ENCODE measurements at regions not wholly inside any gene's neighbourhood (a gene's known extent, or its start where the extent isn't known, plus 50 kb on each side); places are given as distances from the start of the nearest gene placed in this dataset.
"Not testable (repeated sequence)": the region's sequence is repeated elsewhere in the genome, so short reads cannot be mapped to it uniquely, and the experiment has no call there.

DNA sequence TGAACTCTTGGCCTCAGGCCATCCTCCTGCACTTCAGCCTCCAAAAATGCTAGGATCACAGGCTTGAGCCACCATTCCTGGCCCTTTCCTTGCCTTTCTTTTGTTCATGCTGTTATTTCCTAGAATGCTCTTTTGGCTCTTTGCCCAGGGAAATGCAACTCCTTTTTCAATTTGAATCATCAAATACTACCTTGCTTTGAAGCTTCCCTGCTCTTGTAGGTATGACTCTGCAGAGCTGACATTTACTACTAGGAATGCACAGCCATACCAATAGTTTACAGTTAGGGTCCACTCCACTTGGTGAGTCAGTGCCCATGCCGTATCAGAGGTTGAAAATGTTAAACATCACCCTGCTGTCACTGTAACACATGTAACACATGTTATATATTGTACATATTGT, 107.0 kb upstream of the CRY1 start (continued):
- no peak for TF ChIP-seq EZH2phosphoT487 (IDR thresholded peaks at IDR 0.05; ENCODE audit: unreplicated experiment)
- TF ChIP-seq POLR2AphosphoS5 (IDR thresholded peaks at IDR 0.05; ENCODE audit: low read depth) = no peak
- TF ChIP-seq, protein P1, sequence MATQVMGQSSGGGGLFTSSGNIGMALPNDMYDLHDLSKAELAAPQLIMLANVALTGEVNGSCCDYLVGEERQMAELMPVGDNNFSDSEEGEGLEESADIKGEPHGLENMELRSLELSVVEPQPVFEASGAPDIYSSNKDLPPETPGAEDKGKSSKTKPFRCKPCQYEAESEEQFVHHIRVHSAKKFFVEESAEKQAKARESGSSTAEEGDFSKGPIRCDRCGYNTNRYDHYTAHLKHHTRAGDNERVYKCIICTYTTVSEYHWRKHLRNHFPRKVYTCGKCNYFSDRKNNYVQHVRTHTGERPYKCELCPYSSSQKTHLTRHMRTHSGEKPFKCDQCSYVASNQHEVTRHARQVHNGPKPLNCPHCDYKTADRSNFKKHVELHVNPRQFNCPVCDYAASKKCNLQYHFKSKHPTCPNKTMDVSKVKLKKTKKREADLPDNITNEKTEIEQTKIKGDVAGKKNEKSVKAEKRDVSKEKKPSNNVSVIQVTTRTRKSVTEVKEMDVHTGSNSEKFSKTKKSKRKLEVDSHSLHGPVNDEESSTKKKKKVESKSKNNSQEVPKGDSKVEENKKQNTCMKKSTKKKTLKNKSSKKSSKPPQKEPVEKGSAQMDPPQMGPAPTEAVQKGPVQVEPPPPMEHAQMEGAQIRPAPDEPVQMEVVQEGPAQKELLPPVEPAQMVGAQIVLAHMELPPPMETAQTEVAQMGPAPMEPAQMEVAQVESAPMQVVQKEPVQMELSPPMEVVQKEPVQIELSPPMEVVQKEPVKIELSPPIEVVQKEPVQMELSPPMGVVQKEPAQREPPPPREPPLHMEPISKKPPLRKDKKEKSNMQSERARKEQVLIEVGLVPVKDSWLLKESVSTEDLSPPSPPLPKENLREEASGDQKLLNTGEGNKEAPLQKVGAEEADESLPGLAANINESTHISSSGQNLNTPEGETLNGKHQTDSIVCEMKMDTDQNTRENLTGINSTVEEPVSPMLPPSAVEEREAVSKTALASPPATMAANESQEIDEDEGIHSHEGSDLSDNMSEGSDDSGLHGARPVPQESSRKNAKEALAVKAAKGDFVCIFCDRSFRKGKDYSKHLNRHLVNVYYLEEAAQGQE (IDR thresholded peaks at IDR 0.05; ENCODE audit: unreplicated experiment) = no peak
- no peak for TF ChIP-seq EZH2 (IDR thresholded peaks at IDR 0.05; ENCODE audit: low read depth, unreplicated experiment)
- no peak for TF ChIP-seq CREB1 (CRISPR knock-in tag; IDR thresholded peaks at IDR 0.05; ENCODE audit: low read depth)
- TF ChIP-seq ZNF114 (CRISPR knock-in tag; IDR thresholded peaks at IDR 0.05) = no peak
- no peak for TF ChIP-seq NANOG (IDR thresholded peaks at IDR 0.05; ENCODE audit: borderline replicate concordance)
- no peak for TF ChIP-seq ZNF331 (CRISPR knock-in tag; IDR thresholded peaks at IDR 0.05; ENCODE audit: low read depth)
- no peak for TF ChIP-seq JUNB (IDR thresholded peaks at IDR 0.05; ENCODE audit: unreplicated experiment)
- TF ChIP-seq, protein P2, sequence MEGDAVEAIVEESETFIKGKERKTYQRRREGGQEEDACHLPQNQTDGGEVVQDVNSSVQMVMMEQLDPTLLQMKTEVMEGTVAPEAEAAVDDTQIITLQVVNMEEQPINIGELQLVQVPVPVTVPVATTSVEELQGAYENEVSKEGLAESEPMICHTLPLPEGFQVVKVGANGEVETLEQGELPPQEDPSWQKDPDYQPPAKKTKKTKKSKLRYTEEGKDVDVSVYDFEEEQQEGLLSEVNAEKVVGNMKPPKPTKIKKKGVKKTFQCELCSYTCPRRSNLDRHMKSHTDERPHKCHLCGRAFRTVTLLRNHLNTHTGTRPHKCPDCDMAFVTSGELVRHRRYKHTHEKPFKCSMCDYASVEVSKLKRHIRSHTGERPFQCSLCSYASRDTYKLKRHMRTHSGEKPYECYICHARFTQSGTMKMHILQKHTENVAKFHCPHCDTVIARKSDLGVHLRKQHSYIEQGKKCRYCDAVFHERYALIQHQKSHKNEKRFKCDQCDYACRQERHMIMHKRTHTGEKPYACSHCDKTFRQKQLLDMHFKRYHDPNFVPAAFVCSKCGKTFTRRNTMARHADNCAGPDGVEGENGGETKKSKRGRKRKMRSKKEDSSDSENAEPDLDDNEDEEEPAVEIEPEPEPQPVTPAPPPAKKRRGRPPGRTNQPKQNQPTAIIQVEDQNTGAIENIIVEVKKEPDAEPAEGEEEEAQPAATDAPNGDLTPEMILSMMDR (conservative IDR thresholded peaks at IDR 0.05; ENCODE audit: low read depth in 2 of 2) = no peak

DNA sequence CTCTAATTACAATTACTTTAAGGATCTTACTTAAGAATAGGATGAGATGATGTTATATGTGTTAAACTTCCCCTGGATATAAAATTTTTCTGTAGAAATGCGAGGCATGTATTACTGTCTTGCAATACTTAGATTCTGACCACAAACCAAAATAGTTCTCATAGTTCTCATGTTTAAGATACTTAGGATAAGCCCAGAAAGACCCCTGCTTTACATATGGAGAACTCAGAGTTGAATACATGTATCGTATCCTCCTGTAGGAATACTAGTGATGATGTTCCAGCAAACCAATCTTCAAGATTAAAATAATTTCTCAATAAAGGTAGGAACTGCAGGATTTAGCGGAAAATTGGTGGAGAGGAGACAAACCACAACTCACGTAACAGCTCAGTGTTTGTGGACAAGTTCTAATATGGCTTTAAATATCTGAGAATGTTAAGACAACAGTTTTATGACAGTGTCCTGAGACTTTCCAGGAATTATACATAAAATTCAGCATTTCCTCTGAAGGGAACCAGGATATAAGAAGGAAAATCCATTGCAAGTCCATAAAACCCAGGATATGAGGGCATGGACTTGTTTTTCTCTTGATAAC, 114.7 kb upstream of the CRY1 start:
- no peak for ATAC-seq
- no peak for DNase-seq (ENCODE audit: low spot score)

GRCh38 chr12:107209700-107210099, 116.4 kb upstream of the CRY1 start:
- not testable (repeated sequence) for H3K4me1 Mint-ChIP-seq, H3K4me3 Mint-ChIP-seq, H3K27ac Mint-ChIP-seq

More for the DNA sequence above, 114.7 kb upstream of the CRY1 start:
- H3K4me3 Mint-ChIP-seq = no peak overlapping the region
- Histone ChIP-seq H3K27me3 (ENCODE audit: insufficient read depth) (no peaks in the 10 kb centered on the region), H4K20me1 (replicated peaks; ENCODE audit: insufficient read depth) (no peaks in the 10 kb centered on the region), H3K9me2 (ENCODE audit: insufficient read depth) (no peaks in the 10 kb centered on the region), H2AFZ (no peak overlapping the region), H3F3A (replicated peaks; ENCODE audit: low read depth) (no peaks in the 10 kb centered on the region), H3K4me3 (no peak overlapping the region), H3K27ac (ENCODE audit: low read depth) (no peak overlapping the region), H3K4me1 (ENCODE audit: insufficient read depth) (no peaks in the 10 kb centered on the region), H3K79me2 (replicated peaks; ENCODE audit: insufficient read depth) (no peaks in the 10 kb centered on the region), H3K4me2 (no peak overlapping the region), H3K36me3 (ENCODE audit: insufficient read depth) (no peaks in the 10 kb centered on the region)
- no peaks in the 10 kb centered on the region for H3K27me3 Mint-ChIP-seq (ENCODE audit: insufficient read depth, low read depth, poor library complexity)
- no peak overlapping the region for H3K27ac Mint-ChIP-seq
- TF ChIP-seq JUNB (IDR thresholded peaks at IDR 0.05; ENCODE audit: unreplicated experiment) = no peak
- no peak for TF ChIP-seq ZNF114 (CRISPR knock-in tag; IDR thresholded peaks at IDR 0.05)
- TF ChIP-seq EZH2phosphoT487 (IDR thresholded peaks at IDR 0.05; ENCODE audit: unreplicated experiment) = no peak
- TF ChIP-seq NANOG (IDR thresholded peaks at IDR 0.05; ENCODE audit: borderline replicate concordance) = no peak
- TF ChIP-seq EZH2 (IDR thresholded peaks at IDR 0.05; ENCODE audit: low read depth, unreplicated experiment) = no peak
- no peaks in the 10 kb centered on the region for H3K36me3 Mint-ChIP-seq (ENCODE audit: low read depth)
- H3K4me1 Mint-ChIP-seq = no peaks in the 10 kb centered on the region
- peaks cover 5% of the 10 kb centered on the region; the same call in 2 of the 3 replicates for H3K9me3 Mint-ChIP-seq

GRCh38 chr12:107214373-107214773, 121.0 kb upstream of the CRY1 start:
- not testable (repeated sequence) for H3K27me3 Mint-ChIP-seq (ENCODE audit: insufficient read depth, low read depth, poor library complexity); H3K27ac ChIP-seq (ENCODE audit: low read depth); H3K27ac Mint-ChIP-seq; H3K9me2 ChIP-seq (ENCODE audit: insufficient read depth); H3K27me3 ChIP-seq (ENCODE audit: insufficient read depth); H3K36me3 ChIP-seq (ENCODE audit: insufficient read depth); H3K4me3 Mint-ChIP-seq; H3K4me3 ChIP-seq; H3K79me2 ChIP-seq (replicated peaks; ENCODE audit: insufficient read depth); H3K4me2 ChIP-seq; H2AFZ ChIP-seq; H3K36me3 Mint-ChIP-seq (ENCODE audit: low read depth); H3K4me1 ChIP-seq (ENCODE audit: insufficient read depth); ATAC-seq; H3K4me1 Mint-ChIP-seq; H4K20me1 ChIP-seq (replicated peaks; ENCODE audit: insufficient read depth); DNase-seq (ENCODE audit: low spot score); H3F3A ChIP-seq (replicated peaks; ENCODE audit: low read depth)
- peaks cover 10% of the 10 kb centered on the region for H3K9me3 Mint-ChIP-seq

More at GRCh38 chr12:107209700-107210099, 116.4 kb upstream of the CRY1 start:
- not testable (repeated sequence) for H3K4me1 ChIP-seq (ENCODE audit: insufficient read depth); H3K9me3 Mint-ChIP-seq; H2AFZ ChIP-seq; H4K20me1 ChIP-seq (replicated peaks; ENCODE audit: insufficient read depth); H3K36me3 ChIP-seq (ENCODE audit: insufficient read depth); H3K36me3 Mint-ChIP-seq (ENCODE audit: low read depth); H3K4me3 ChIP-seq; H3K27me3 Mint-ChIP-seq (ENCODE audit: insufficient read depth, low read depth, poor library complexity); H3K27ac ChIP-seq (ENCODE audit: low read depth); H3K9me2 ChIP-seq (ENCODE audit: insufficient read depth); H3K79me2 ChIP-seq (replicated peaks; ENCODE audit: insufficient read depth); H3F3A ChIP-seq (replicated peaks; ENCODE audit: low read depth); H3K4me2 ChIP-seq; DNase-seq (ENCODE audit: low spot score); H3K27me3 ChIP-seq (ENCODE audit: insufficient read depth); ATAC-seq

Measured in GM23338 (cell line).